ENCODE measurements at regions not wholly inside any gene's neighbourhood (a gene's known extent, or its start where the extent isn't known, plus 50 kb on each side); places are given as distances from the start of the nearest gene placed in this dataset.

- Histone ChIP-seq H3K9me3 (ENCODE audit: control insufficient read depth, insufficient read depth, low read depth, low read length) (no peaks in the 10 kb centered on the region), H3K4me3 (replicated peaks in 1 of 4; ENCODE audit: control extremely low read depth in 1 of 4, insufficient read depth in 1 of 4, low read depth in 3 of 4, low read length in 4 of 4) (no peak overlapping the region), H3K79me2 (ENCODE audit: control insufficient read depth, insufficient read depth, low read length) (no peaks in the 10 kb centered on the region), H3K4me1 (ENCODE audit: control insufficient read depth, extremely low read depth, insufficient read depth, low read length) (no peaks in the 10 kb centered on the region), H4K20me1 (ENCODE audit: control insufficient read depth, extremely low read depth, insufficient read depth, low read length) (no peaks in the 10 kb centered on the region), H2AFZ (ENCODE audit: low read length) (no peak overlapping the region), H3K27ac (ENCODE audit: insufficient read depth, low read length) (no peak overlapping the region), H3K9ac (ENCODE audit: insufficient read depth, low read length) (no peak overlapping the region), H3K4me2 (ENCODE audit: extremely low read depth, insufficient read depth, low read length) (no peak overlapping the region), H3K36me3 (ENCODE audit: control insufficient read depth, insufficient read depth, low read length) (no peaks in the 10 kb centered on the region), H3K27me3 (ENCODE audit: control insufficient read depth, insufficient read depth, low read length) (no peaks in the 10 kb centered on the region)
- DNase-seq (ENCODE audit: low read depth in 2 of 2) = no peak
- TF ChIP-seq EZH2 (IDR thresholded peaks at IDR 0.05; ENCODE audit: low read length, missing control alignments) (no peak), CTCF (conservative IDR thresholded peaks at IDR 0.05 in 1 of 2, IDR thresholded peaks at IDR 0.05 in 1 of 2; ENCODE audit: low read depth in 1 of 2, low read length in 2 of 2) (no peak)
Measured at GRCh38 chr18:28805491-28805890, 628.6 kb upstream of the CDH2 start.

DNA sequence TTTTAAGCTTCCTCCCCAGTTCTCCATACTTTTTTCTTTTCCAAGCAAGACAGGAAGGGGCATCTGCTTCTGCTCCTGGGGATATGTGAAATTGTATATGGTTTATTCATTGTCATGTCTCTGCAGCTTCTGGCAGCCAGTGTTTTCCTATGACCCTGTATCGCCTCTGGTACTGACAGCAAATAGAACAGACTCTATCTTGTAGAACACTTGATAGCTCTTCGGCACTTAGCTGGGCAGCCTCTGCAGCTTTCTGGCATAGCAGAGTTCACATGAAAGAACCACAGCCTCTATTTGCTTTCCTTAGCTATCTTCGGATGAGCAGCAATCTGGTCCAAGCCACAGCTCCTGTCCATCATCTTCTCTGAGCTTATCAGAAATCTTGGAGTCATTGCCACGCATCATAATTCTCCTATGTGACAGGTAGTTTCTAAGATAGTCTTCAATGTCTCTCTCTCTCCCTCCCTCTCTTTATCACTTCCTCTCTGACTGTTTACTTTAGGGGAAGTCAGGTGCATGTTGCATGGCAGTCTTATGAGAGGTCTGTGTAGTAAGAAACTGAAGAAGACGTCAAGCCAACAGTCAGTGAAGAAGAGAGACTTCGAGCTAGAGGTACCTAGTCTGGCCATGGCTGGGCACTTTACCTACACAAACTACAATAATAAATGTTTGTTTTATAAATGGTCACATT is 627.7 kb upstream of the CDH2 start:
- Histone ChIP-seq H3K27me3 (ENCODE audit: control insufficient read depth, insufficient read depth, low read length) (no peaks in the 10 kb centered on the region), H3K4me3 (replicated peaks in 1 of 4; ENCODE audit: control extremely low read depth in 1 of 4, insufficient read depth in 1 of 4, low read depth in 3 of 4, low read length in 4 of 4) (no peak overlapping the region), H3K79me2 (ENCODE audit: control insufficient read depth, insufficient read depth, low read length) (no peaks in the 10 kb centered on the region), H3K9me3 (ENCODE audit: control insufficient read depth, insufficient read depth, low read depth, low read length) (no peaks in the 10 kb centered on the region), H3K27ac (ENCODE audit: insufficient read depth, low read length) (no peak overlapping the region), H4K20me1 (ENCODE audit: control insufficient read depth, extremely low read depth, insufficient read depth, low read length) (no peaks in the 10 kb centered on the region), H3K36me3 (ENCODE audit: control insufficient read depth, insufficient read depth, low read length) (no peaks in the 10 kb centered on the region), H2AFZ (ENCODE audit: low read length) (no peak overlapping the region), H3K4me2 (ENCODE audit: extremely low read depth, insufficient read depth, low read length) (no peak overlapping the region), H3K4me1 (ENCODE audit: control insufficient read depth, extremely low read depth, insufficient read depth, low read length) (no peaks in the 10 kb centered on the region), H3K9ac (ENCODE audit: insufficient read depth, low read length) (no peak overlapping the region)
- TF ChIP-seq CTCF (conservative IDR thresholded peaks at IDR 0.05 in 1 of 2, IDR thresholded peaks at IDR 0.05 in 1 of 2; ENCODE audit: low read depth in 1 of 2, low read length in 2 of 2) (no peak), EZH2 (IDR thresholded peaks at IDR 0.05; ENCODE audit: low read length, missing control alignments) (no peak)
- DNase-seq (ENCODE audit: low read depth in 2 of 2) = no peak

DNA sequence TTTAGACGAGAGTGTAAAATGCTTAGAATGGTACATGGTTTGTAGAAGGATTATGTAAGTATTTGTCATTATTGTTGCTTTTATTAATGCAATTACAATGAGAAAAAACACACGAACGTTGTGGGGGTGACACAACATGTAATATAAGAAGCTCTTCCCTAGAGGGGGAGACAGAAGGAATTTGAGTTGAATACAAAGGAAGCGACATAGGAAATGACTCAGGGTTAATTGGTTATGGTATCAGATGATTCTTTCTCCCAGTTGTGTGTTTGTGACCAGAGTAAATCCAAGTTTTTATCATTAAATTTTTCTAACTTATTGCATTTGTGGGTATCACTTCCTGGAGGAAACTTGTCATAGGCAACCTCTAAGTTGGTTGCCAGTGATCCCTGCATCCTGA is 625.6 kb upstream of the CDH2 start:
- DNase-seq (ENCODE audit: low read depth in 2 of 2) = peak in 1 of 2 donors; percentile 73
- H3K9ac ChIP-seq (ENCODE audit: insufficient read depth, low read length) = no peak overlapping the region

More for the DNA sequence above, 625.6 kb upstream of the CDH2 start:
- Histone ChIP-seq H3K4me2 (ENCODE audit: extremely low read depth, insufficient read depth, low read length) (no peak overlapping the region), H3K79me2 (ENCODE audit: control insufficient read depth, insufficient read depth, low read length) (no peaks in the 10 kb centered on the region), H3K27me3 (ENCODE audit: control insufficient read depth, insufficient read depth, low read length) (no peaks in the 10 kb centered on the region), H4K20me1 (ENCODE audit: control insufficient read depth, extremely low read depth, insufficient read depth, low read length) (no peaks in the 10 kb centered on the region), H3K4me3 (replicated peaks in 1 of 4; ENCODE audit: control extremely low read depth in 1 of 4, insufficient read depth in 1 of 4, low read depth in 3 of 4, low read length in 4 of 4) (no peak overlapping the region), H3K9me3 (ENCODE audit: control insufficient read depth, insufficient read depth, low read depth, low read length) (no peaks in the 10 kb centered on the region), H2AFZ (ENCODE audit: low read length) (no peak overlapping the region), H3K27ac (ENCODE audit: insufficient read depth, low read length) (no peak overlapping the region), H3K36me3 (ENCODE audit: control insufficient read depth, insufficient read depth, low read length) (no peaks in the 10 kb centered on the region), H3K4me1 (ENCODE audit: control insufficient read depth, extremely low read depth, insufficient read depth, low read length) (no peaks in the 10 kb centered on the region)
- TF ChIP-seq EZH2 (IDR thresholded peaks at IDR 0.05; ENCODE audit: low read length, missing control alignments) (no peak), CTCF (conservative IDR thresholded peaks at IDR 0.05 in 1 of 2, IDR thresholded peaks at IDR 0.05 in 1 of 2; ENCODE audit: low read depth in 1 of 2, low read length in 2 of 2) (no peak)

Measured in fibroblast of lung (primary cell).